Stimulated activated naive CD4-positive, alpha-beta T cell treated with Interleukin-2 at 50 U/mL for 16 hours (primary cell): ENCODE measurements at regions not wholly inside any gene's neighbourhood (a gene's known extent, or its start where the extent isn't known, plus 50 kb on each side); places are given as distances from the start of the nearest gene placed in this dataset.

Experiments
- DNase-seq: peaks from one replicate; lab custom pipeline; 2025; lab: John Stamatoyannopoulos, UW

- DNase-seq: no peak
Observed at GRCh38 chr6:44049989-44050871, 77.0 kb downstream of the MRPL14 start.

- no peak for DNase-seq
Observed at GRCh38 chr6:44049163-44049988, 77.9 kb downstream of the MRPL14 start.

GRCh38 chr6:44048277-44048676 lies 79.0 kb downstream of the MRPL14 start:
- no peak for DNase-seq

GRCh38 chr6:44047801-44048200 lies 79.5 kb downstream of the MRPL14 start:
- DNase-seq: no peak

- DNase-seq: no peak
Observed at GRCh38 chr6:44047179-44047546, 80.1 kb downstream of the MRPL14 start.

GRCh38 chr6:44046516-44047178 lies 80.6 kb downstream of the MRPL14 start:
- no peak for DNase-seq

GRCh38 chr6:44045672-44046015 lies 81.6 kb downstream of the MRPL14 start:
- DNase-seq: no peak

GRCh38 chr6:44044940-44045671 lies 82.1 kb downstream of the MRPL14 start:
- no peak for DNase-seq

GRCh38 chr6:44044154-44044539 lies 83.1 kb downstream of the MRPL14 start:
- no peak for DNase-seq

- no peak for DNase-seq
Observed at GRCh38 chr6:44043479-44044153, 83.6 kb downstream of the MRPL14 start.

- DNase-seq: no peak
Observed at GRCh38 chr6:44042989-44043478, 84.2 kb downstream of the MRPL14 start.

- no peak for DNase-seq
Observed at GRCh38 chr6:44042261-44042988, 84.8 kb downstream of the MRPL14 start.

GRCh38 chr6:44041461-44042260 lies 85.6 kb downstream of the MRPL14 start:
- no peak for DNase-seq

GRCh38 chr6:44040786-44041185 lies 86.5 kb downstream of the MRPL14 start:
- no peak for DNase-seq

GRCh38 chr6:44039839-44040350 lies 87.4 kb downstream of the MRPL14 start:
- no peak for DNase-seq

- no peak for DNase-seq
Observed at GRCh38 chr6:44039191-44039719, 88.0 kb downstream of the MRPL14 start.

GRCh38 chr6:44038543-44039065 lies 88.6 kb downstream of the MRPL14 start:
- no peak for DNase-seq

- no peak for DNase-seq
Observed at GRCh38 chr6:44037847-44038542, 89.3 kb downstream of the MRPL14 start.
